Lower leg skin (tissue), 3 donors: ENCODE measurements at regions not wholly inside any gene's neighbourhood (a gene's known extent, or its start where the extent isn't known, plus 50 kb on each side); places are given as distances from the start of the nearest gene placed in this dataset.

Source experiments
- POLR2A ChIP-seq, 2 donors: fragments of 450-650 bp; IDR thresholded peaks; one replicate each; pipeline ENCODE4 v1.6.1; 2016 to 2017; ENCODE audit warnings: antibody characterized with exemption in 2 of 2, mild to moderate bottlenecking in 1 of 2, moderate library complexity in 1 of 2
- TF ChIP-seq, protein P1 (sequence below), 3 donors: fragments of 450-650 bp; IDR thresholded peaks; one replicate each; pipeline ENCODE4 v1.5.1; 2016; ENCODE audit warnings: antibody characterized with exemption in 3 of 3, mild to moderate bottlenecking in 3 of 3, moderate library complexity in 2 of 3

- TF ChIP-seq POLR2A (IDR thresholded peaks at IDR 0.05) = no peak
- TF ChIP-seq, protein P1, sequence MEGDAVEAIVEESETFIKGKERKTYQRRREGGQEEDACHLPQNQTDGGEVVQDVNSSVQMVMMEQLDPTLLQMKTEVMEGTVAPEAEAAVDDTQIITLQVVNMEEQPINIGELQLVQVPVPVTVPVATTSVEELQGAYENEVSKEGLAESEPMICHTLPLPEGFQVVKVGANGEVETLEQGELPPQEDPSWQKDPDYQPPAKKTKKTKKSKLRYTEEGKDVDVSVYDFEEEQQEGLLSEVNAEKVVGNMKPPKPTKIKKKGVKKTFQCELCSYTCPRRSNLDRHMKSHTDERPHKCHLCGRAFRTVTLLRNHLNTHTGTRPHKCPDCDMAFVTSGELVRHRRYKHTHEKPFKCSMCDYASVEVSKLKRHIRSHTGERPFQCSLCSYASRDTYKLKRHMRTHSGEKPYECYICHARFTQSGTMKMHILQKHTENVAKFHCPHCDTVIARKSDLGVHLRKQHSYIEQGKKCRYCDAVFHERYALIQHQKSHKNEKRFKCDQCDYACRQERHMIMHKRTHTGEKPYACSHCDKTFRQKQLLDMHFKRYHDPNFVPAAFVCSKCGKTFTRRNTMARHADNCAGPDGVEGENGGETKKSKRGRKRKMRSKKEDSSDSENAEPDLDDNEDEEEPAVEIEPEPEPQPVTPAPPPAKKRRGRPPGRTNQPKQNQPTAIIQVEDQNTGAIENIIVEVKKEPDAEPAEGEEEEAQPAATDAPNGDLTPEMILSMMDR (IDR thresholded peaks at IDR 0.05) = no peak
These were observed 190.8 kb upstream of the TOPAZ1 start for GRCh38 chr3:44050867-44051266.
